Gastrocnemius medialis (tissue), 4 donors: ENCODE measurements at regions not wholly inside any gene's neighbourhood (a gene's known extent, or its start where the extent isn't known, plus 50 kb on each side); places are given as distances from the start of the nearest gene placed in this dataset.

ENCODE experiments used
- ATAC-seq, 2 donors: fragments of 150-250 bp; one replicate each; pipeline ENCODE4 v1.9.1; 2016
- DNase-seq, 2 donors: peaks; one replicate each; pipeline ENCODE4 v3.0.0-alpha.2; 2019
- H3K27ac ChIP-seq, 4 donors: fragments of 200-600 bp; sonication (generic); 1 replicate in 1 of 4; 2 replicates in 3 of 4; pipeline ENCODE4 v1.5.1; 2016 to 2018; ENCODE audit warnings: mild to moderate bottlenecking in 2 of 4, moderate library complexity in 1 of 4
- H3K27me3 ChIP-seq, 3 donors: fragments of 200-600 bp; sonication (generic) in 2 of 3; 1 replicate in 1 of 3; 2 replicates in 2 of 3; pipeline versions ENCODE4 v1.5.1 to v1.6.0; 2016 to 2019; ENCODE audit warnings: mild to moderate bottlenecking in 1 of 3, moderate library complexity in 1 of 3
- H3K36me3 ChIP-seq, 2 donors: fragments of 200-600 bp; sonication (generic) in 1 of 2; one replicate each; pipeline ENCODE4 v1.5.1; 2017 to 2018
- H3K4me1 ChIP-seq, 2 donors: fragments of 200-600 bp; sonication (generic) in 1 of 2; one replicate each; pipeline ENCODE4 v1.5.1; 2016 to 2017; ENCODE audit warnings: mild to moderate bottlenecking in 2 of 2
- H3K4me3 ChIP-seq, 4 donors: fragments of 200-600 bp; sonication (generic) in 3 of 4; 1 replicate in 1 of 4; 2 replicates in 3 of 4; pipeline ENCODE4 v1.5.1; 2016 to 2019; ENCODE audit warnings: mild to moderate bottlenecking in 2 of 4
- H3K9me3 ChIP-seq, 3 donors: fragments of 200-600 bp; sonication (generic) in 2 of 3; 1 replicate in 1 of 3; 2 replicates in 2 of 3; pipeline ENCODE4 v1.5.1; 2016 to 2019
- CTCF ChIP-seq, 5 experiments: fragments of 450-650 bp in 3 of 5; fragments of 200-600 bp in 2 of 5; sonication (generic) in 2 of 5; IDR thresholded peaks in 4 of 5; conservative IDR thresholded peaks in 1 of 5; 1 replicate in 4 of 5; 2 replicates in 1 of 5; pipeline ENCODE4 v1.5.1; 2016 to 2019; ENCODE audit warnings: antibody characterized with exemption in 5 of 5, mild to moderate bottlenecking in 3 of 5, moderate library complexity in 3 of 5
- POLR2A ChIP-seq, 2 donors: fragments of 450-650 bp; IDR thresholded peaks; one replicate each; pipeline ENCODE4 v1.6.1; 2017; ENCODE audit warnings: antibody characterized with exemption in 2 of 2, mild to moderate bottlenecking in 2 of 2, moderate library complexity in 2 of 2
- in situ Hi-C, 4 donors: fragments of 200-750 bp; cut with MboI; loops; one replicate each; pipeline versions ENCODE4 v1.15.0 to v1.8.0; 2017; ENCODE audit warnings: low sequenced_read_pairs in 4 of 4
- intact Hi-C: fragments of 100-400 bp; cut with DNase I; formaldehyde crosslinking; loops from one replicate; pipeline ENCODE4 v1.15.1; 2023; ENCODE audit warnings: low total_unique reads

GRCh38 chr3:13976469-13976868 lies 96.6 kb upstream of the WNT7A start:
- Histone ChIP-seq H3K9me3 (peaks cover 0 to 7% (median 0%) of the 10 kb centered on the region in 3 donors), H3K4me1 (no peaks in the 10 kb centered on the region), H3K27me3 (no peaks in the 10 kb centered on the region), H3K27ac (no peak overlapping the region), H3K36me3 (no peaks in the 10 kb centered on the region), H3K4me3 (no peak overlapping the region)
- intact Hi-C loops = no loop called here
- no peak for ATAC-seq
- TF ChIP-seq CTCF (IDR thresholded peaks at IDR 0.05 in 4 of 5, conservative IDR thresholded peaks at IDR 0.05 in 1 of 5) = no peak
- TF ChIP-seq POLR2A (IDR thresholded peaks at IDR 0.05) = no peak
- in situ Hi-C loops = no loop called here
- no peak for DNase-seq

- H3K9me3 ChIP-seq = peaks cover 0 to 7% (median 0%) of the 10 kb centered on the region in 3 donors
- intact Hi-C loops (no loop called here), in situ Hi-C loops (no loop called here)
- H3K36me3 ChIP-seq = no peaks in the 10 kb centered on the region
- no peaks in the 10 kb centered on the region for H3K27me3 ChIP-seq
- no peak overlapping the region for H3K4me3 ChIP-seq
- H3K4me1 ChIP-seq = no peaks in the 10 kb centered on the region
- no peak for TF ChIP-seq POLR2A (IDR thresholded peaks at IDR 0.05)
- no peak for TF ChIP-seq CTCF (IDR thresholded peaks at IDR 0.05 in 4 of 5, conservative IDR thresholded peaks at IDR 0.05 in 1 of 5)
- no peak overlapping the region for H3K27ac ChIP-seq
- DNase-seq (no peak), ATAC-seq (no peak)
Observed at GRCh38 chr3:13975686-13976085, 95.8 kb upstream of the WNT7A start.

- intact Hi-C loops (no loop called here), in situ Hi-C loops (no loop called here)
- Histone ChIP-seq H3K4me1 (no peaks in the 10 kb centered on the region), H3K36me3 (no peaks in the 10 kb centered on the region), H3K9me3 (peaks cover 0 to 7% (median 0%) of the 10 kb centered on the region in 3 donors), H3K27me3 (no peaks in the 10 kb centered on the region), H3K27ac (no peak overlapping the region), H3K4me3 (no peak overlapping the region)
- ATAC-seq = no peak
- no peak for TF ChIP-seq POLR2A (IDR thresholded peaks at IDR 0.05)
- no peak for TF ChIP-seq CTCF (IDR thresholded peaks at IDR 0.05 in 4 of 5, conservative IDR thresholded peaks at IDR 0.05 in 1 of 5)
- DNase-seq = no peak
Observed at GRCh38 chr3:13972679-13973379, 93.0 kb upstream of the WNT7A start.

- in situ Hi-C loops (no loop called here), intact Hi-C loops (no loop called here)
- H3K9me3 ChIP-seq = no peaks in the 10 kb centered on the region
- no peaks in the 10 kb centered on the region for H3K27me3 ChIP-seq
- H3K4me3 ChIP-seq = no peak overlapping the region
- no peaks in the 10 kb centered on the region for H3K4me1 ChIP-seq
- no peak overlapping the region for H3K27ac ChIP-seq
- TF ChIP-seq CTCF (IDR thresholded peaks at IDR 0.05 in 4 of 5, conservative IDR thresholded peaks at IDR 0.05 in 1 of 5) (no peak), POLR2A (IDR thresholded peaks at IDR 0.05) (no peak)
- ATAC-seq (no peak), DNase-seq (no peak)
- no peaks in the 10 kb centered on the region for H3K36me3 ChIP-seq
Observed at GRCh38 chr3:13966302-13966701, 86.4 kb upstream of the WNT7A start.
